ENCODE measurements at regions not wholly inside any gene's neighbourhood (a gene's known extent, or its start where the extent isn't known, plus 50 kb on each side); places are given as distances from the start of the nearest gene placed in this dataset.

GRCh38 chr5:143693651-143694252 lies 118.2 kb upstream of the HMHB1 start:
- ATAC-seq (no peak), DNase-seq (ENCODE audit: low read depth, low spot score) (no peak)
- H3K4me3 ChIP-seq (ENCODE audit: low read depth in 2 of 2, low read length in 2 of 2), result no peak overlapping the region
- no peaks in the 10 kb centered on the region for H3K27me3 ChIP-seq (ENCODE audit: control insufficient read depth, insufficient read depth, low read length)
- intact Hi-C loops (cut with micrococcal nuclease; ENCODE audit: unreplicated experiment) (no loop called here), in situ Hi-C loops (cut with HindIII; ENCODE audit: low pct_unique_long_range_greater_than_20kb, low sequenced_read_pairs) (no loop called here)
- no TSS peak for BruUV-seq (replicated peaks)
- ChIA-PET CTCF (no interaction called here), POLR2A (no interaction called here)
- H3K36me3 ChIP-seq (ENCODE audit: control insufficient read depth, insufficient read depth, low read length), result no peaks in the 10 kb centered on the region
- H3K9me3 ChIP-seq (ENCODE audit: control insufficient read depth, insufficient read depth, low read depth, low read length), result no peaks in the 10 kb centered on the region
- no peak overlapping the region for H3K27ac ChIP-seq (ENCODE audit: low read length)
- TF ChIP-seq, protein P1, sequence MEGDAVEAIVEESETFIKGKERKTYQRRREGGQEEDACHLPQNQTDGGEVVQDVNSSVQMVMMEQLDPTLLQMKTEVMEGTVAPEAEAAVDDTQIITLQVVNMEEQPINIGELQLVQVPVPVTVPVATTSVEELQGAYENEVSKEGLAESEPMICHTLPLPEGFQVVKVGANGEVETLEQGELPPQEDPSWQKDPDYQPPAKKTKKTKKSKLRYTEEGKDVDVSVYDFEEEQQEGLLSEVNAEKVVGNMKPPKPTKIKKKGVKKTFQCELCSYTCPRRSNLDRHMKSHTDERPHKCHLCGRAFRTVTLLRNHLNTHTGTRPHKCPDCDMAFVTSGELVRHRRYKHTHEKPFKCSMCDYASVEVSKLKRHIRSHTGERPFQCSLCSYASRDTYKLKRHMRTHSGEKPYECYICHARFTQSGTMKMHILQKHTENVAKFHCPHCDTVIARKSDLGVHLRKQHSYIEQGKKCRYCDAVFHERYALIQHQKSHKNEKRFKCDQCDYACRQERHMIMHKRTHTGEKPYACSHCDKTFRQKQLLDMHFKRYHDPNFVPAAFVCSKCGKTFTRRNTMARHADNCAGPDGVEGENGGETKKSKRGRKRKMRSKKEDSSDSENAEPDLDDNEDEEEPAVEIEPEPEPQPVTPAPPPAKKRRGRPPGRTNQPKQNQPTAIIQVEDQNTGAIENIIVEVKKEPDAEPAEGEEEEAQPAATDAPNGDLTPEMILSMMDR (IDR thresholded peaks at IDR 0.05), result no peak
- TF ChIP-seq POLR2AphosphoS5 (IDR thresholded peaks at IDR 0.05; ENCODE audit: low read depth, low read length), result no peak
- TF ChIP-seq SIN3A (IDR thresholded peaks at IDR 0.05; ENCODE audit: borderline replicate concordance, insufficient read depth, low read depth, low read length), result no peak
- no peak for TF ChIP-seq REST (IDR thresholded peaks at IDR 0.05; ENCODE audit: insufficient read depth in 1 of 2, low read depth in 2 of 2, low read length in 1 of 2)
- no peaks in the 10 kb centered on the region for H3K4me1 ChIP-seq (ENCODE audit: control insufficient read depth, insufficient read depth, low read length)

DNA sequence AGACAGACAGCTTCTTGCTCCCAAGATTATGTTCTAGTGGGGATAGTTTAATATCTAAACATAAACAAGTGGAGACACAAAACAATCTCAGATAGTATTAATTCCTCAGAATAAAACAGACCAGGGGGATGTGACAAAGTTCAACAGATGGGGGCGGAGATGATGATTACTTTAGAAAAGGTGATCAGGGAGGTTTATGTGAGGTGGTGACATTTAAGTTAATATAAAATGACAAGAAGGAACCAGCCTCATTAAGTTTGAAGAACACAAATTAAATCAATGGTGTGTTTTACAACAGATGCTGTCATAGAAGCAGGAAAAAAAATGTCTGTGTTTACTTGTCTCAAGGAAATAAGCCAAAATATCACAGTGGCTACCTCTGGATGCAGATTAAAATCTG lies 119.6 kb upstream of the HMHB1 start:
- CTCF ChIA-PET, result no interaction called here
- in situ Hi-C loops (cut with HindIII; ENCODE audit: low pct_unique_long_range_greater_than_20kb, low sequenced_read_pairs) (no loop called here), intact Hi-C loops (cut with micrococcal nuclease; ENCODE audit: unreplicated experiment) (no loop called here)
- Histone ChIP-seq H3K4me3 (ENCODE audit: low read depth in 2 of 2, low read length in 2 of 2) (no peak overlapping the region), H3K27me3 (ENCODE audit: control insufficient read depth, insufficient read depth, low read length) (no peaks in the 10 kb centered on the region), H3K27ac (ENCODE audit: low read length) (no peak overlapping the region), H3K4me1 (ENCODE audit: control insufficient read depth, insufficient read depth, low read length) (no peaks in the 10 kb centered on the region), H3K9me3 (ENCODE audit: control insufficient read depth, insufficient read depth, low read depth, low read length) (no peaks in the 10 kb centered on the region), H3K36me3 (ENCODE audit: control insufficient read depth, insufficient read depth, low read length) (no peaks in the 10 kb centered on the region)
- DNase-seq (ENCODE audit: low read depth, low spot score) (no peak), ATAC-seq (no peak)
- BruUV-seq (replicated peaks), result no TSS peak
- POLR2A ChIA-PET, result no interaction called here
- TF ChIP-seq POLR2AphosphoS5 (IDR thresholded peaks at IDR 0.05; ENCODE audit: low read depth, low read length), result no peak
- TF ChIP-seq SIN3A (IDR thresholded peaks at IDR 0.05; ENCODE audit: borderline replicate concordance, insufficient read depth, low read depth, low read length), result no peak
- no peak for TF ChIP-seq REST (IDR thresholded peaks at IDR 0.05; ENCODE audit: insufficient read depth in 1 of 2, low read depth in 2 of 2, low read length in 1 of 2)
- TF ChIP-seq TCF7L2 (IDR thresholded peaks at IDR 0.05; ENCODE audit: low read depth, low read length), result no peak
- TF ChIP-seq, protein P1 (IDR thresholded peaks at IDR 0.05), result no peak
